HEK293 (cell line): ENCODE measurements at regions not wholly inside any gene's neighbourhood (a gene's known extent, or its start where the extent isn't known, plus 50 kb on each side); places are given as distances from the start of the nearest gene placed in this dataset.

ENCODE experiments used
- ATF2 ChIP-seq: fragments of 450-650 bp; formaldehyde crosslinking; IDR thresholded peaks from 2 replicates; pipeline ENCODE4 v1.5.1; 2016; ENCODE audit warnings: missing biosample characterization, missing genetic modification characterization, low read depth
- CTCF ChIP-seq: fragments of 450-650 bp; formaldehyde crosslinking; IDR thresholded peaks from 2 replicates; pipeline ENCODE4 v1.5.1; 2016; ENCODE audit warnings: missing biosample characterization, missing genetic modification characterization
- REST ChIP-seq: fragments of 450-650 bp; formaldehyde crosslinking; IDR thresholded peaks from 2 replicates; pipeline ENCODE4 v1.5.1; 2016; ENCODE audit warnings: missing biosample characterization, missing genetic modification characterization
- ZBTB10 ChIP-seq: fragments of 450-650 bp; formaldehyde crosslinking; IDR thresholded peaks from 2 replicates; pipeline ENCODE4 v1.5.1; 2016; ENCODE audit warnings: missing biosample characterization, missing genetic modification characterization
- ZBTB20 ChIP-seq: fragments of 450-650 bp; formaldehyde crosslinking; IDR thresholded peaks from 2 replicates; pipeline ENCODE4 v1.5.1; 2016; ENCODE audit warnings: missing biosample characterization, missing genetic modification characterization
- ZBTB21 ChIP-seq: fragments of 450-650 bp; formaldehyde crosslinking; IDR thresholded peaks from 2 replicates; pipeline ENCODE4 v1.5.1; 2017; ENCODE audit warnings: missing biosample characterization, missing genetic modification characterization
- ZBTB7A ChIP-seq: fragments of 450-650 bp; formaldehyde crosslinking; IDR thresholded peaks from 2 replicates; pipeline ENCODE4 v1.5.1; 2016; ENCODE audit warnings: low read depth, missing biosample characterization, missing genetic modification characterization
- ZNF335 ChIP-seq: fragments of 450-650 bp; formaldehyde crosslinking; conservative IDR thresholded peaks from 2 replicates; pipeline ENCODE4 v1.5.1; 2016; ENCODE audit warnings: missing biosample characterization, missing genetic modification characterization
- ZNF513 ChIP-seq: fragments of 450-650 bp; IDR thresholded peaks from 2 replicates; pipeline ENCODE4 v1.5.1; 2018; ENCODE audit warnings: missing biosample characterization, missing genetic modification characterization
- ZNF518A ChIP-seq: fragments of 450-650 bp; formaldehyde crosslinking; conservative IDR thresholded peaks from 2 replicates; pipeline ENCODE4 v1.5.1; 2016; ENCODE audit warnings: low read depth, missing biosample characterization, missing genetic modification characterization
- ZNF660 ChIP-seq: fragments of 450-650 bp; IDR thresholded peaks from 2 replicates; pipeline ENCODE4 v1.5.1; 2018; ENCODE audit warnings: missing biosample characterization, mild to moderate bottlenecking, missing genetic modification characterization
- ZNF768 ChIP-seq: fragments of 450-650 bp; formaldehyde crosslinking; IDR thresholded peaks from 2 replicates; pipeline ENCODE4 v1.5.1; 2018; ENCODE audit warnings: missing biosample characterization, mild to moderate bottlenecking, missing genetic modification characterization
- ZSCAN18 ChIP-seq: fragments of 450-650 bp; formaldehyde crosslinking; IDR thresholded peaks from 2 replicates; pipeline ENCODE4 v1.5.1; 2016; ENCODE audit warnings: missing biosample characterization, missing genetic modification characterization
- ZSCAN4 ChIP-seq: fragments of 450-650 bp; formaldehyde crosslinking; IDR thresholded peaks from 2 replicates; pipeline ENCODE4 v1.5.1; 2017; ENCODE audit warnings: missing biosample characterization, missing genetic modification characterization

GRCh38 chr2:57278451-57278850 lies 768.2 kb upstream of the VRK2 start:
- TF ChIP-seq ZSCAN4 (tag by site-specific recombination) (no peak), ZBTB7A (no peak), ATF2 (no peak), CTCF (tag by site-specific recombination) (no peak), ZNF768 (tag by site-specific recombination) (no peak), ZNF513 (tag by site-specific recombination) (no peak), ZBTB10 (tag by site-specific recombination) (no peak), ZNF660 (no peak), REST (tag by site-specific recombination) (no peak), ZNF335 (tag by site-specific recombination) (no peak), ZNF518A (tag by site-specific recombination) (no peak), ZSCAN18 (no peak), ZBTB20 (tag by site-specific recombination) (no peak), ZBTB21 (tag by site-specific recombination) (no peak)
